GM18507 (cell line): ENCODE measurements at regions not wholly inside any gene's neighbourhood (a gene's known extent, or its start where the extent isn't known, plus 50 kb on each side); places are given as distances from the start of the nearest gene placed in this dataset.

Experiments used
- DNase-seq: peaks from one replicate; pipeline ENCODE4 v3.0.0; 2011; ENCODE audit warnings: low read depth; ENCODE audit not compliant: insufficient read length; ENCODE audit errors: extremely low spot score
- FAIRE-seq: peaks from 2 replicates; lab custom pipeline; 2011; peaks lifted over from hg19 to GRCh38; lab: Jason Lieb, UNC

- DNase-seq (no peak), FAIRE-seq (no peak)
Observed at GRCh38 chr10:7479861-7480598, 69.2 kb upstream of the SFMBT2 start.

DNA sequence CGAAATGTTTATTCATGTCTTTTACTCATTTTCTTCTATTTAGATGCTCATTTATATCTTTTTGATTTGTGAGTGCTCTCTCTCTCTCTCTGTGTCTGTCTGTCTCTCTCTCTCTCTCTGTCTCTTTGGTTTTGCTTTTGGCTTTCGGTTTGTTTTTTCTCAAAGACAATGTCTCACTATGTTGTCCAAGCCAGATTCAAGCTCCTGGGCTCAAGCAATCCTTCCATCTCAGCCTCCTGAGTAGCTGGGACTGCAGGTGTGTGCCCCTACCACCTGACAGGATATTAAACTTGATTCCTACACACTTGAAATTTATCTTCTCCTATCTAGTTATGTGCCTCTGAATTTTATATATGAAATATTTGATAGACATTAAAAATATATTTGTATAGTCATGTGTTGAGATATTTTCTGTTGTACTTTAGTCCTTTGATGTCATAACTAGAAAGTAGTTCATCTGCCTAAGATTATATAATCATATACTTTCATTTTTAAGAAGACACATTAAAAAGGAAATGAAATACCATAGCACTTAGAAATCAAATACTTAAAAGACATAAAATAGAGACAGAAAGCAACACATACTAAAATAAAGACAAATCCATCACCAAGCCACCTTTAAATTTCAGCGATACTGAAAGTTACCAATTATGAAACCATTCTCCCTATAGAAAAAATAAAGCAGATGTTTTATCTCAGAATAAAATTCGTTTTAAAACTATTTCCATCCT lies 68.1 kb upstream of the SFMBT2 start:
- DNase-seq, result no peak
- peak; percentile 81 for FAIRE-seq

GRCh38 chr10:7477538-7478334 lies 66.9 kb upstream of the SFMBT2 start:
- no peak for DNase-seq
- peak; percentile 64 for FAIRE-seq

GRCh38 chr10:7475939-7476338 lies 65.1 kb upstream of the SFMBT2 start:
- DNase-seq, result no peak
- FAIRE-seq, result no peak

DNA sequence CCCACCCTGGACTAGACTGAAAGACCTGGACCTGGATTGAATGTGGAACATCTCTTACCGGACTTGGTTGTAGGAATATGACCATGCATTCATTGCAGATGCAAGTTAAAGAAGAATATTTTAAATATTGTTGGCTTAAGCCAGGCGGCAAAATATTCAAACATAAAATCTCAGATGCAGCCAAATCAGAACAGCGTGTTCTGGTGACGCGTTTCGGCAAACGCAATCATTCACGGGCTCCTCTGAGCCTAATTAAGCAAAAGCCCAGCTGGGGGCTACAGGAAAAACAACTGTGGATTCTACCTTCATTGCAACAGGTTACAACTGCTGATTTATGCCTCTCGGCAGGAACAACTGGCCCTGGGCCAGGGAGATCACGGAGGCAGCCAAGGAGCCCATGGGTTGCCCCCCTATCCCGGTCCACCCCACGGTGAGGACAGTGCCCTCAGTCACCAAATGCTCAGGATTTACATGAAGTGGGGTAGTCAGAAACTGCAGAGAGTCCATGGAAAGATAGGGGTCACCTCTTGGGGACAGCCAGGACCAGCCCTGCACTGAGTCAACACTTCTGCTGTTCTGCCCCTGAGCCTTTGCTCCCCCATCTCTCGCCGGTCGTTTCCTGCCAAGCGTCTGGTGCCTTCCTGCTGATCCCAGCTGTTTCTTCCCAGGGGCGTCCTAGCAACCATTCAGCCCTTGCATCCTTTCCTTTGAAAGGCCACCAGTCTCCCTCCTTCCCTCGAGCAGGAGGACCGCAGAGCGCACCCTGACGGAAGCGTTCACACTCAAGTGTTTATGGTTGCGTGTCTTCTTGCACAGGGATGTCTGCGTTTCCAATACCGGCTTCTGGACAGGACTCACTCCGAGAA lies 64.4 kb upstream of the SFMBT2 start:
- no peak for DNase-seq
- FAIRE-seq, result peak; percentile 12

DNA sequence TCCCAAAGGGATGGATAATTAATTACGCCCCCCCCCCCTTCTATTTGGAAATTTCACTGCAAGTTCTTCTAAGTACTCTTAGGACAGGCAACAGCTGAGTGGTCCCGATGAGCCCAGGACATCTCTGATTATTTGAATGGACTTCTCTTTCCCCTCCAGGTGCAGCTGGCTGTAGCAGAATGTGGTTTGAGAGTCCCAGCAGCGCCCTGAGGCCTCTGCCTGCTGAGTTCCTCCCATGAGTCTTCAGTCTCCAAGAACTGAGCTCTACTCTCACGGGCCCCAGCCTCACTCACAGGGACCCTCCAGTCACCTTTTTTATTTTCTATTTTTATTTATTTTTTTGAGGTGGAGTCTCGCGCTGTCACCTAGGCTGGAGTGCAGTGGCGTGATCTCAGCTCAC lies 63.6 kb upstream of the SFMBT2 start:
- FAIRE-seq (no peak), DNase-seq (no peak)

GRCh38 chr10:7473474-7473873 lies 62.6 kb upstream of the SFMBT2 start:
- FAIRE-seq, result peak; percentile 26

DNA sequence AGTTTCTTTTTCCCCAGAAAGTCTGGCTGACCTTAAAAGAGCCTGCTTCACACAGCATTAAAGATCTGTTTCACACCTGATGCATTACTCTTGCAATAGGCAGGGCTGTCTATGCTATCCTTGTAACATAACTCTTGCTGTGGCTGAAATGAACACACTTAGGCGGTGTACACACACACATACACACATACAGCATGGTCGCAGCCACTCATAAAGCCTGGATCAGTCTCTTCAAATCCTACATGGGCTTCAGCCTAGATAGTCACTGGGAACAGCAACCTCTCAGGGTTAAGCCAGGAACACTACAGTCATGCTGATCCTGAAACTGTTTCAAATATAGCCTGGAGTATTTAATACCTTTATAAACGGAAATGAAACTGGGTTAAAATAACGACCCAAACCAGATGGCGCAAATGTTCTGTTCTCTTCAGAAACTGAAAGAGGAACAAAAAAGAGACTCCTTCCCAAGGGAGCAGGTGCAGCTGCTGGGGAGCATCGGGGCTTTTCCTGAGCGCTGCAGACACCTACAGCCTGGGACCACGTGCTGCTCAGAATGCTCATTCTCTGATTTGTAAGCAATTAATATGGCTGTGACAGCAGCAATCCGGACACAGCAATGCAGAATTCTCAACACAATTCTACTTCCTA lies 61.0 kb upstream of the SFMBT2 start:
- peak; percentile 63 for DNase-seq

More at GRCh38 chr10:7473474-7473873, 62.6 kb upstream of the SFMBT2 start:
- no peak for DNase-seq

DNA sequence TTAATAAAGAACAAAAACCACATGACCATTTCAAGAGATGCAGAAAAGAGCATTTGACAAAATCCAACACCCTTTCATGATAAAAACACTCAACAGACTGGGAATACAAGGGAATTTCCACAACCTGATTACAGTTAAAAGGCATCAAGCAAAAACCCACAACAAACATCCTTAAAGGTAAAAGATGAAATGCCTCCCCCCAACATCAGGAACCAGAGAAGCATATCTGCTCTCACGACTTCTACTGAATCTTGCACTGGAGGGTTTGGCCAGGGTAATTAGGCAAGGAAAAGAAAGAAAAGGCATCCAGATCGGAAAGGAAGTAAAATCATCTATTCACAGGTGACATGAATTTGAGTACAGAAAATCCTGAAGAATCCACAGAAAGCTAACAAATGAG lies 59.5 kb upstream of the SFMBT2 start:
- DNase-seq (no peak), FAIRE-seq (peak; percentile 51)

More for the DNA sequence above, 61.0 kb upstream of the SFMBT2 start:
- peak; percentile 100 for FAIRE-seq

- FAIRE-seq (no peak), DNase-seq (no peak)
Observed at GRCh38 chr10:7467031-7467667, 56.3 kb upstream of the SFMBT2 start.

GRCh38 chr10:7464691-7465090 lies 53.9 kb upstream of the SFMBT2 start:
- no peak for DNase-seq
- no peak for FAIRE-seq
